ENCODE measurements at regions not wholly inside any gene's neighbourhood (a gene's known extent, or its start where the extent isn't known, plus 50 kb on each side); places are given as distances from the start of the nearest gene placed in this dataset.

DNA sequence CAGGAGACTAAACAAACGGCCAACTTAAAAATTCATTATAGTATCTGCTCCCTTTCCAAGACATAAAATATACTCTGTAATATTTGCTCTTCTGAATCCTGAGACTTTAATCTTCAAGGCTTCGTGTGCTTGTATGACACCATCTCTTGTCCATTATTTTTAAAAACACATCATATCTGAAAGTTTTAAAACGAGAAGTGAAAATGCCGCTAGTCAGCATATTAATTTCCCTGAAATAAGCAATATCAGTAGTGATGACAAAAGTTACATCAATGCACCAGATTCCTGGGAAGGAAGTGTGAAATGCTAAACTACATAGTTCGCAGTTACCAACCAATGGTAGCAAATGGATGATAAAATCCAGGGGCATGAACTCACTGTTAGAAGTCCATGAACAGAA, 66.8 kb upstream of the EXOC1L start:
- H3K4me3 ChIP-seq (ENCODE audit: low read depth, low read length) = no peak overlapping the region
- DNase-seq (ENCODE audit: low read depth) = no peak
- TF ChIP-seq, protein P1, sequence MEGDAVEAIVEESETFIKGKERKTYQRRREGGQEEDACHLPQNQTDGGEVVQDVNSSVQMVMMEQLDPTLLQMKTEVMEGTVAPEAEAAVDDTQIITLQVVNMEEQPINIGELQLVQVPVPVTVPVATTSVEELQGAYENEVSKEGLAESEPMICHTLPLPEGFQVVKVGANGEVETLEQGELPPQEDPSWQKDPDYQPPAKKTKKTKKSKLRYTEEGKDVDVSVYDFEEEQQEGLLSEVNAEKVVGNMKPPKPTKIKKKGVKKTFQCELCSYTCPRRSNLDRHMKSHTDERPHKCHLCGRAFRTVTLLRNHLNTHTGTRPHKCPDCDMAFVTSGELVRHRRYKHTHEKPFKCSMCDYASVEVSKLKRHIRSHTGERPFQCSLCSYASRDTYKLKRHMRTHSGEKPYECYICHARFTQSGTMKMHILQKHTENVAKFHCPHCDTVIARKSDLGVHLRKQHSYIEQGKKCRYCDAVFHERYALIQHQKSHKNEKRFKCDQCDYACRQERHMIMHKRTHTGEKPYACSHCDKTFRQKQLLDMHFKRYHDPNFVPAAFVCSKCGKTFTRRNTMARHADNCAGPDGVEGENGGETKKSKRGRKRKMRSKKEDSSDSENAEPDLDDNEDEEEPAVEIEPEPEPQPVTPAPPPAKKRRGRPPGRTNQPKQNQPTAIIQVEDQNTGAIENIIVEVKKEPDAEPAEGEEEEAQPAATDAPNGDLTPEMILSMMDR (IDR thresholded peaks at IDR 0.05; ENCODE audit: insufficient read depth, low read depth, low read length, missing control alignments) = no peak

DNA sequence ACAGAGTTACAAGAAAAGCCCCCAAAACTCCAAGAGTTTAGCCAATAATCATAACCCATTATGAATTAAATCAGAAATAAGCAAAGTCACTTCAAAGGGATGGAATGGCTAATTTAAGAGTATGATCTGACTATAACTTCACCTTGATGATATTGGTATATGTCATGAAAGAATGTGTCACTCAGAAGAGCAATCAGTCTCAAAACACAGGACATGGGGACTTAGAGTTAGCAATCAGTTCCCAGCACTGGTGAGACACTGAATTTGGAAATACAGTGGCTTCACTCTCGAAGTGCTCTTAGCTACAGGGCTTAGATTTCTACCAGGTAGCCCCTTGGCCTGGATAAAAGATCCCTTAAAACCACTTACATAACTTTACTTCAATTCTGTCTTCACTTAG, 65.7 kb upstream of the EXOC1L start:
- no peak overlapping the region for H3K4me3 ChIP-seq (ENCODE audit: low read depth, low read length)
- DNase-seq (ENCODE audit: low read depth) = no peak
- TF ChIP-seq, protein P1 (IDR thresholded peaks at IDR 0.05; ENCODE audit: insufficient read depth, low read depth, low read length, missing control alignments) = no peak

DNA sequence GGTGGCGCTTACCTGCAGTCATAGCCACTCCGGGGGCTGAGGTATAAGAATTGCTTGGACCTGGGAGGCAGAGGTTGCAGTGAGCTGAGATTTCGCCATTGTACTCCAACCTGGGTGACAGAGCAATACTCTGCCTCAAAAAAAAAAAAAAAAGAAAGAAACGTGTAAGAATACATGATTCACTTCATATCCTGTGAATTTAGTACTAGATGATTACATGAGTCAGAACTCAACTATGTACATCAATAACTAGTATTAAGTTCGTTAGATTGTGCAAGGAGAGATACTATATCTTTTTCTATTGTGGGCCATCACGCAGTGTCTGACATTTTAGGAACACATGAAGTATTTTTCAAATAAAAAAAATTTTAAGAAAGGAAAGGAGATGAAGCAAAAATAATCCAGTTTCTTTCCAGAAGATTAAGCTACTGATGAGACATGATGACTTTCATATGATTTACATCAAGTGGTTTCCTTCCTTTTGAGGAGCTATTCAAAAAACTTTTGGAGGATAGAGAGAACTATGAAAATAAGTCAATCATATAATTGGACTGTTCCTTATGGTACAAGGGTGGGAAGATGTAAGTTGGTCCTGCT, 64.7 kb upstream of the EXOC1L start:
- no peak overlapping the region for H3K4me3 ChIP-seq (ENCODE audit: low read depth, low read length)
- no peak for DNase-seq (ENCODE audit: low read depth)
- TF ChIP-seq, protein P1 (IDR thresholded peaks at IDR 0.05; ENCODE audit: insufficient read depth, low read depth, low read length, missing control alignments) = no peak

DNA sequence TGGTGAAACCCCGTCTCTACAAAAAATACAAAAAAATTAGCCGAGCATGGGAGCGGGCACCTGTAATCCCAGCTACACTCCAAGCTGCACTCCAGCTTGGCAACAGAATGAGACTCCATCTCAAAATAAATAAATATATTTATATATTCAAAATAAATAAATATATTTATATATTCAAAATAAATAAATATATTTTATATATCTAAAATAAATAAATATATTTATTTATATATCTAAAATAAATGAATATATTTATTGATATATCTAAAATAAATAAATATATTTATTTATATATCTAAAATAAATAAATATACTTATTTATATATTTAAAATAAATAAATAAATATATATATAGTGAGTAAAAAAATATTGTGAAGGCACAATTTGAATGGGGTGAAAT, 63.4 kb upstream of the EXOC1L start:
- TF ChIP-seq, protein P1 (IDR thresholded peaks at IDR 0.05; ENCODE audit: insufficient read depth, low read depth, low read length, missing control alignments) = no peak
- no peak for DNase-seq (ENCODE audit: low read depth)
- H3K4me3 ChIP-seq (ENCODE audit: low read depth, low read length) = no peak overlapping the region

DNA sequence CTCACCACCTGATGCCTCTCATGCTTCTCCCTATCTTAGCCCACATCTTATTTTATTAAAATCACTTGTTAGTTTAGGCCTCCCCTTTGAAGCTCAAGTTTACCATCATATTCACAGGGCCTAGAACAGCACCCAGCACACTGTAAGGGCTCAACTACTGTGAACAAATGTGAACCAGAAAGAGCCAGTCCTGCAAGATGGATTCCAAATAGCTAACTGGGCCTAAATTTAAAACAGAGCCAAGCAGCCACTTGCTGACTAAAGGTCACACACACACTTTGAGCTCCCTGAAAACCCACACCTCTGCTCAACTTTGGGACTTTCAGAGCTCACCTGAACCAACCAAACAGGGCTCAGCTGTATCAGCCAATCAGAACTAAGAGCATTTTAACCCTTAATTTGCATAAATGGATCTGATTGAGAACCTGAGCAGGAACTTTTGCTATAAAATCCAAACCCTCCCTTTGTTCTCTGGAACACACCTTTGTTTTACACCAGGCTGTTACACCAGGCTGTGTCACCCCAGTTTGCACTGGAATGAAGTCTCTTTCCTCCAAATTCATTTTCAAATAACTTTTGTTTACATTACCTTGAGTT, 62.1 kb upstream of the EXOC1L start:
- no peak for DNase-seq (ENCODE audit: low read depth)
- TF ChIP-seq, protein P1 (IDR thresholded peaks at IDR 0.05; ENCODE audit: insufficient read depth, low read depth, low read length, missing control alignments) = no peak
- H3K4me3 ChIP-seq (ENCODE audit: low read depth, low read length) = no peak overlapping the region

DNA sequence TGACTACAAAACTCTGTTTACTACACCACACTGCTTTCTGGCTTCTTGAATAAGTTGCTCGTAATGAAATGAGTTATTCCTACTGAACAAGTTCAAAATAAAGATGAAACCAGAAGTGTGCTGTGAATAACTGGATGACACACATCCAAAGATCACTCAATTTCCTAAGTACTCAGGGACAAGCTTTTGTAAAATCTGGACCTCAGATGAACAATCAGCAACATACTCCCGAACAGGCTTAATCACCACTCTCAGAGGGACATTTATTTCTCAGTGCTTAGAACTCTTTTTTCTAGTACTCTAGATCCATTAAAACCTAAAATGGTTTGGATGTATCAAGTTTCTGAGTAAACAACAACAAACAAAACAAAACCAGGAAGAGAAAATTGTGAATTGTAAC, 61.5 kb upstream of the EXOC1L start:
- H3K4me3 ChIP-seq (ENCODE audit: low read depth, low read length) = no peak overlapping the region
- no peak for DNase-seq (ENCODE audit: low read depth)
- TF ChIP-seq, protein P1 (IDR thresholded peaks at IDR 0.05; ENCODE audit: insufficient read depth, low read depth, low read length, missing control alignments) = no peak

DNA sequence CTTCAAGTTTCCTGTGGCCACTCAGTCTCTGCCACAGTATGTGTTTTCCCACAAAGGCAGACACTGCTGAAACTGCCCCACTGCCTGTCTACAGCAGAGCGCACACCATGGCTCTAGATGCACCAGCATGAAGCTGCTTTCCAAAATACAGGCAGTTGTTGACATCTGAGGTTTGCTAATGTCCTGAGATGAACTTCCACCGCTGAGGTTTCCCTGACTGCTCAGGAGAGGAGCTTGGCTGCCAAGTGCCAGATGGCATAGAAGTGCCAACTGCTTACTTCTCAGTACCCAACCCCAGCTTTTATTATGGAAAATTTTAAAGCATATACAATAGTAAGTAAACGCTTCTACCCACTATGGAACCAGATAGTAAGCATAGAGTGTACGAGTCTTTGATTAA, 61.0 kb upstream of the EXOC1L start:
- H3K4me3 ChIP-seq (ENCODE audit: low read depth, low read length) = no peak overlapping the region
- TF ChIP-seq, protein P1 (IDR thresholded peaks at IDR 0.05; ENCODE audit: insufficient read depth, low read depth, low read length, missing control alignments) = no peak
- peak; percentile 2 for DNase-seq (ENCODE audit: low read depth)
